Middle frontal gyrus (tissue), 1 donor: ENCODE measurements at regions not wholly inside any gene's neighbourhood (a gene's known extent, or its start where the extent isn't known, plus 50 kb on each side); places are given as distances from the start of the nearest gene placed in this dataset.

ENCODE experiments used
- DNase-seq: peaks from one replicate; pipeline ENCODE4 v3.0.0-alpha.2; 2015; ENCODE audit warnings: low spot score; ENCODE audit errors: extremely low spot score

GRCh38 chr1:83676106-83676505 is 322.8 kb downstream of the TTLL7 start:
- no peak for DNase-seq

DNA sequence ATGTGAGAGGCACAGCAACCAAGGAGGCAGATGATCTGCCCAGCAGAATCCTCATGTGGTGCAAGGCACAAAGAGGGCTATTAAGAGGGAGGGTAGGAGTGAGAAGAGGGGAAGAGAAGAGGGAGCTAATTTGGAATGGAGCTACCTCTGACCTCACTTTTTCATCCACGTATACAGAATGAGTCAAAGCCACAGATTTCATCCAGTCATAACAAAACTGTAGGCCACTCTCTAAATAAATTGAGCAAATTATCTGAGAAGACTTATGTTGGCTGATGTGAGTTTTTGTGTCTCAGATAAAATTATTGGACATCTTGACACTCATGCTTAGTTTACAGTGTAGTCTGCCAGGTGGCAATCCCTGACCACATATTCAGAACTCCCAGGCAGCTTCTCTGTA is 325.6 kb downstream of the TTLL7 start:
- no peak for DNase-seq

DNA sequence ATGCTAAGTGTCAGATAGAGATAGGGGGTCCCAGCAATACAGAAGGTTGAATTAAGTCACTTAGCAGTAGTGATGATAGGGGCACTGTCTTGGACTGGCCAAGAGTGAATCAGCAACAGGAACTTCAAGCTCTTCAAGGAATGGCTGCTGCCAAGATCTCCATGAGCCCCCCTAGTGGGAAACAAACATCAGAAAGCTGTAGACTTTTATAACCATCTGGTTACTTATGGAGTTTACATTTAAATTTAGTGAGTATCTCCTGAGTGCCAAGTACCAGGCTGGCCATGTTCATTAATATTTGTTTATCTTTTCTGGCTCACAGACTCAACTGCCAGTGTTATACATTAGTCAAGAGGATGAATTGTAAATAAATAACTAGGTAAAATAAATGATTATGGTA is 327.3 kb downstream of the TTLL7 start:
- DNase-seq, result no peak

DNA sequence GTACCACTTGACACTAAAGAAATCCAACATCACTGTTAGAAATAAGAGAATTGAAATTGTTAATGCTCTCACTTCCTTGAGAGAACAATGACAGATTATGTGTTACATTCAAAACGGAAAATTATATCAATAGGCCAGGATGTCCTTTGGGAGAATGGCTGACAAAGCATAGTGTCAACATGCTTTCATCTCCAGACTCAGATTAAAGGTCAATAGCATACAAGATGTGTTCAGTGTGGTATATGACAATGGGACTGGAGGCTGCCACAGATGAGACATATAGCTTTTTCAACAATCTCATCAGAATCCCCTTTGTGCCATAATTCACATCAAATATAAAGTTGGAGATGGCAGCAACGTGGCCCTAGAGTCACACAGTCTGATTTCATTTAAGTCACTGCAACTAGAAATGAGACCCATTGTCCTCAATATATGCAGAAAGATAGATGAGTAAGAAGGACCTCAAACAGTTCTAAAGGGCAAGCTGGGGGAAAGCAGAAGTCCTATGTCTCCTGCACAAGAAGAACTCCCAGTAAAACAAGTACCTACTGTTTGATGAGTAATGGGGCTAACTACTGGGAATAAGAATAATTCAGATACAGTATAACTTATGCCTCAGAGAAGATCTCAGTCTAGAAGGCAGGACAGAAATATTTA is 327.9 kb downstream of the TTLL7 start:
- DNase-seq, result no peak

DNA sequence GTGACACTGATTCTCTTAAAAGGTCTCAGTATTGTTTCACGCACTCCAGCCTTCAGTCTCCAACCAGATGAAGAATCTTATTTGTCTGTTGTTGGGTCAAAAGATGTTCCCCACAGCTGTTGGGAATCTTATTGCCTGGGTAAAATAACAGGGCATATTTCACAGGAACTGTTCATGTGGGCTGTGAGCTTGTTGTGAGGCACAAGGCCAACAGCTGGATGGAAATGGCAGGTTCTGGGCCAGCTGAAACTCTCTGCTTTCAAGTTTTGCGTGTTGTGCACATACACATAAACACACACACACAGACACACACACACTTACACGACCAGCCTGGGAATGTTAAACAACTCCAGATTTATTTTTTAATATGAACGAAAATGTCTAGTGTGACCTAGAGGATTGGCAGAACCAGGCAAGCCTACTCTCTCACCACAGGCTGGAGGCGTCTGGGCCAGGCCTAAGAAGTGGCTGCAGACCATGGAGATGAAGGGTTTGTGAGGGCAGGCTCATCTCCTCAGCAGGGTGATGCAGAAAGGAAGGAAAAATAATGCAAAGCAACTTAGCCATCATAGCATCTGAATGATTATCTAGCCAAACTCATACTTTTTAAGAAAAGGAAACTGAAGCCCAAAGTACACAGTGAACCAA is 357.0 kb downstream of the TTLL7 start:
- no peak for DNase-seq

DNA sequence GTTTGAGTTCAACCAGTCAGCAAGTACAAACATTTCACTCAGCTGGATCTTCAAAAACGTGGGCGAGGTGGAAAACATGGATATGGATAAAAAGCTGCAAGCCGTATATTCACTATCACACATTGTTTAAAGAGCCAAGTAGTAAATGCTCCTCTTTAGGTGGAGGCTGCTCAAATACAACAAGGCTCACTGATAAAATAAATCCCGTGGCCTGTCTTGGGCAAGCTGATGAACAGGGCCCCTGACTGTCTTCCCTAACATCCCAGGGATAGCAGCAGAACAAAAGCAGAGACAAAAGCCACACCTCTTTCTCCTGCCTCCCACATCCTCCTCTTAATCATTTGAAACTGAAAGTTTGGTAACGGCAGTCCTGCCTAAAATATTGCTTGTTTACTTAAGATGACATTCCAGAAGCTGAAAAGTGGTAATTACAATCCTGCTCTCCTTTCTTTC is 357.7 kb downstream of the TTLL7 start:
- no peak for DNase-seq

DNA sequence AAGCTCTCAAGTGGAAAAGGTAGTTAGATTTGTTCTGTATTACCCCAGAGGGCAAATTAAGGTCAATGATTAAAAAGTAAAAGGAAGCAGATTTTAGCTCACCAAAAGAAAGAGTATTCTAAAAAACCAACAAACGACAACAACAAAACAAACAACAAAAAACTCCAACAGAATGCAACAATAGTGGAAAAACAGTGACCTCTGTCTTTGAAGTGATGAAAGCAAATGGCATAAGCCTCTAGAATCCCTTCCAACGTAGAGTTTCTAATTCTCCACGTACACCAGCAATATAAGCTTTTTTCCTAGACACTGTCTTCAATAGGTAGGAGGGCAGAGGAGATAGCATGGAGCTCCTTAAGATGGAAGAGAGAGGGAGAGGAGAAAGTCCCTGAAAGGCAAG is 359.1 kb downstream of the TTLL7 start:
- DNase-seq, result no peak

DNA sequence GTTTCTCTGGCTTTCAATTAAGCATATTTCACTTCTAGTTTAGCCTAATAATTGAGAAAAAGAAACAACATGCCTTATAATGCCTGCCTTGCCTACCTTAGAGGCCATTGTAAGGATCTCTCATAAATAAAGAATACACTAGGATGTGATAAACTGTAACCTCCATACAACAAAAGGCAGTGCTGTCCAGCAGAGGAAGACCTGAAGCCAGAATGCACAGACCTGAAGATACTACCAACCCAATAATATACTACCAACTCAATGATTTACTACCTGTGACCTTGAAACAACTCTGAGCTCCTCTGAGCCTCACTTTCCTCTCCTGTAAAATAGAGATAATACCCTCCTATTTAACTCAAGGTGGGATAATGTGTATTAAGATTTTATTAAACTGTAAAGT is 361.3 kb downstream of the TTLL7 start:
- no peak for DNase-seq

- DNase-seq, result no peak
Measured at GRCh38 chr1:83637009-83637408, 361.9 kb downstream of the TTLL7 start.

DNA sequence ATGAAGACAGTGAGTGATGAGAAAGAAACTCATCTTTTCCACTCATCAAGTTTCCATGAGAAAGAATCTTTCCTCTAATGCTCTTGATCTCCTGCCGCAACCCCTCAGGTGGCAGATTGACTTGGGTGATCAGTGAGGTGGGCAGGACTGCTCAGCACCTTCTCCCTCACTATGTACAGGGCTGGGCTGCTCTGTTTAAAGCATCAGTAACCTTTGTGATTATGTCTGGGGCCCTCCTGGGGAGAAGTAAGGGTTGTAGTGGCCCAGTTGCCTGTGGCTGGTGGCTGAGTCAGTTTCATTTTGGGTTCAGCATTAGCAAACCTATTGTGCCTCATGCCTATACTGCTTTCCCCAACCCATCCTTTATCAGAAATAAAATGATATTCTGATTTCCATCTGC is 366.0 kb downstream of the TTLL7 start:
- DNase-seq, result no peak

DNA sequence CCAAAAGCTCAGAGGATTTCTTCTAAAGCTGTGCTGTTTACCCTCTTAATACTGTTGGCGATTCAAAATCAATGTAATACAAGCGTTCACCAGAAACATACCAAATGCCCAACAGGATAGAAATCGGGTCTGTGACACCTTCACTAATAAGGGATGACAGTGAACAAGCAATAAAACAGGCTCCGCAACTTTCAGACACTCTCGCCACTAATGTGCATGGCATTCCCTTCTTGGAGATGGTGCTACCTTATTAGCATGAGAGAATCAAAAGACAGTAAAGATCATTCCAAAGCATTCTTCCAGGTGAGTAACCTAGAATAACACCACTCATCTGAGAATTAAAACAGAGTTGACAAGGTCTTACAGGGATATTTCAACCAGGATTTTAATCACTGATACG is 367.1 kb downstream of the TTLL7 start:
- no peak for DNase-seq

DNA sequence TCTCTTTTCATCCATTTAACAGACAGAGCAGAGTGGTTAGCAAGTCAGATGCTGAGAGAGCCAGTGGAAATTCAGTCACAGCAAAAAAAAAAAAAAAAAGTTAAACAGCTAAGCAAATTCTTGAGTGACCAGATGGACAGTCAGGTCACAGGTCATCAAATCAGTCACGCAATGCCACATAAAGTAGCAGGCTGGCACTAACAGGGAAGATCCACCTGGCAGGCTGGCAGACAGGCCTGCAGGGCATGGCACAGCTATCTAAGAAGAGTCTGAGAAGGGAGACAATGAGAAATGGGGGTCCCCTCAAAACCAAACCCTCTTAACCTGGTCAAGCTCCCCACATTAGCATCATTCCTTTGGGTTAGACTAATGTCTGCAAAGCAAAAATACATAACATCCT is 371.9 kb downstream of the TTLL7 start:
- no peak for DNase-seq

DNA sequence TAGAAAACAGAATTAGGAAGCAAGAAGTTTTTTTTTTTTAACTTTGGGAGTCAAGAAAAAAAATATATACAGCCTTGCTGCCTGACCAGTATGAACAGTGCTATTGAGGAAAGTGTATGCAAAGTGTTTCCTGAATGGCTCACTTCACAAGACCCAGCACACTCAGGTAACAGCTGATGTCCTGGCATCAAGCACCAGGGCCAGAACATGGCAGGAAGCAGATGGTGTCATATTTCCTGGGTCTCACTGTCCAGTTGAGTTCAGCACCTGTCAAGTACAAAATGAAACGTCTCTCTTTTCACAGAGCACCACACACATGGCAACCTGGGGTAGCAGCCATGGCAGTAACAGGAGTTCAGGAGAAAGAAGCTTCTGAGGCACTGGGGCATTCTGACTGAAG is 372.3 kb downstream of the TTLL7 start:
- DNase-seq, result no peak

DNA sequence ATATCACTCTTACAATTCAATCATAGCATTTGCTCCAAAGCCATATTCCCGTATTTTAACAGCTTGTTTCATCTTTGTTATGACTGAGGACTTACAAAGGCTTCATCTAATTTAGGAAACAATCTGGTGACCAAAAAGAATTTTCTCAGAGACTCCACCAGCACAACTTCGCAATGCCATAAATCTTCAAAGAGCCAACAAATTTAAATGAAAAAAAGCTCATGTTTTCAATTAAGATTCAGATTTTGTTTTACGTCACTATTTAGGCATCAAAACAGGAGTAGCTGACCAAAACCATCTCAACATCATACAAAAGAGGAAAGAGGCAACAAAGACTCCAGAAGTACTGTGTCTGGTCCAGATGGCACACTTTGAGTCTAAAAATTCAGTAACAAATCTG is 373.3 kb downstream of the TTLL7 start:
- DNase-seq, result no peak

DNA sequence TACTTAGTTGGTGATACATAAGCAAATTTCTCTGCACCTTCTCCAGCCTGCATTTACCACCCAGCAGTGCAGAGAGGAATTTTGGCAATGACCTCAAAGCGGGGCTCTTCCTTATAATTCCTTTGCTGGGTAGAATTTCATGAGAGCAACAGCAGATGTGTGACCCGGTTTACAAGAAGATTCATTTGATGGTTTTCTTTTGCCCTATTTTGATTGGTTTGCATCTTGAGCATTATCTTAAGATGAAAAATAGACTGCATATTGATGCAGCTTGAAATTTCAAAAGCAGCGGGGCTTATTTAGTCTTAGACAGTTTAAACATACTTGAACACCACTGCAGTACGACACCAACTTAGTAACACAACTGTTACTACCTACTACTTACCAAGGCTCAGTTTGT is 378.9 kb downstream of the TTLL7 start:
- no peak for DNase-seq

DNA sequence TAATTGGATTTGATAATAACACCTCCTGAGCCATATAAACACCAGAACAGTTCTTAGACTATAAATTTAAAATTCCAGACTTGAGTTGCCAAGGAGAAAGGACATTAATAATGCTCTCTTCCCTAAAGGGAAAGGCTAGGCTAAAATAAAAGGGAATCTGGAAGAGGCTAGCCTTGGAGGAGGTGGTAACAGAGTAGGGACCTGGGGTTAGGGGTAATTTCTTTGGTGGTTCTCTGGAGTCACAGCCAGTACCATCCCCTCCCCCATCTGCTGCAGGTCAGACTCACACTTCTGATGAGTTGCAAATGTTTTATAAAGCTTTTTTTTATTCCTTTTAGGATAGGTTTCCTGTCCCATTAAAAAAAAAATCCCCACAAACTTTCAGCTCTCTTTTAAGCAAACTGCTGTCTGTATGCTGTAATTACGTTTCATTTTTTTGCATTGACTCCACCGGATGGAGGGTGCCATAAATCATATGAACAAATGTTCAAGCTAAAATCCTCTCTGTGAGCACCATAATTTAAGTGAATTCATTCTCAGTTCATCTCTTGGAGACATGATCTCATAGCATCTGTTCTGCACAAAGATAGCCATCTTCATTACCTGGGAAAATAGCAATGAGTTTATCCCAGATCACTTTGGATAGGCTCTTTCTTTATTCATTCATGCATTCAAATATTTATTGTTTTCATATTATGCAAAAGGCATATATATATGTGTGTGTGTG is 379.6 kb downstream of the TTLL7 start:
- DNase-seq, result no peak

DNA sequence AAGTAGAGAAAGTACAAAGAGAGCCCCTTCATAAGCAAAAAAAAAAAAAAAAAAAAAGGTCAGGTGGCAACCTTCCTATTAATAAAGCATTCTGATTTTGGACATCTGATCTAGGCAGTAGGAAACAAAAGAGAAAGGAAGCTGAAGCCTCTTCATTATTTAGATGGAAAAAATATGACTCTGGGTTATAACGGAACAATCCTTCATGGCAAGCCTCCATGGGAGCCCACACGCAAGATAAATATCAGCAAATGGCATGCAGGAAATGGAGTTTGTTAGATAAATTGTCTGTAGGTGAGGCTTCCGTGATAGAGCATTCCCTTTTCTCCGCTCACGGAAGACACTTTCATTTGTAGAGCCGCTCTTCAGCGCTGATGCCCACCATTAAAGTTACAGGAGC is 381.0 kb downstream of the TTLL7 start:
- DNase-seq, result no peak

- no peak for DNase-seq
Measured at GRCh38 chr1:83615370-83615769, 383.6 kb downstream of the TTLL7 start.

- no peak for DNase-seq
Measured at GRCh38 chr1:83606416-83606955, 392.4 kb downstream of the TTLL7 start.

- DNase-seq, result no peak
Measured at GRCh38 chr1:83596331-83596730, 402.6 kb downstream of the TTLL7 start.

DNA sequence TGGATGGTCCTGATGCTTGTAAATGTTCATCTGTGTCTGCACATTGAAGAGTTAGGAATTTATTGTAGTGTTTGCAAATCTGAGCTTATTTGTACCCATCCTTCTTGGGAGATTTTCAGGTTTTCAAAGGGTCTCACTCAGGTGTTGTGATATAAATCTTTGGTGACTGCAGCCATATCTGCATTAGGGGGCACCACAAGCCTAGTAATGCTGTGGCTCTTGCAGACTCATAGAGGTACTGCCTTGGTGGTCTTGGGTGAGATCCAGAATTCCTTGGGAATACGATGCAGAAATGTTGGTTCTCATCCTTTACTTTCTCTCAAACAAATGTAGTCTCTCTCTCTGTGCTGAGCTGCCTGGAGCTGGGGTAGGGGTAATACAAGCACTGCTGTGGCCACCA is 405.9 kb downstream of the TTLL7 start:
- DNase-seq, result no peak

DNA sequence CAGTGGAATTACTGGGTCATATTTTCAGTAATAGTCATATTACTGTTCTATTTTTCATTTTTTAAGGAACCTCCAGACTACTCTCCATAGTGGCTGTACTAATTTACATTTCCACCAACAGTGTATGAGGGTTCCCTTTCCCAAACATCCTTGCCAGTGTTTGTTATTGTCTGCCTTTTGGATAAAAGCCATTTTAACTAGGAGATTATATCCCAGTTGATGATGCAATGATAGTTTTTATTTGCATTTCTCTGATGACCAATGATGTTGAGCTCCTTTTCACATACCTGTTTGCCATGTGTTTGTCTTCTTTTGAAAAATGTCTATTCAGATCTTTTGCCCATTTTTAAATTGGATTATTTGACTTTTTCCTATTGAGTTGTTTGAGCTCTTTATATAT is 410.8 kb downstream of the TTLL7 start:
- no peak for DNase-seq
